Spleen (tissue), 7 donors: ENCODE measurements at regions not wholly inside any gene's neighbourhood (a gene's known extent, or its start where the extent isn't known, plus 50 kb on each side); places are given as distances from the start of the nearest gene placed in this dataset.
"Not testable (repeated sequence)": the region's sequence is repeated elsewhere in the genome, so short reads cannot be mapped to it uniquely, and the experiment has no call there.

ENCODE experiments used
- POLR2AphosphoS5 ChIP-seq, 3 donors: sonication (generic); formaldehyde crosslinking; IDR thresholded peaks; one replicate each; pipeline ENCODE4 v1.5.1; 2017; ENCODE audit warnings: antibody characterized with exemption in 3 of 3
- TF ChIP-seq, protein P1 (sequence below), 11 experiments: fragments of 200-600 bp in 7 of 11; fragments of 450-650 bp in 4 of 11; sonication (generic) in 4 of 11; IDR thresholded peaks in 8 of 11; conservative IDR thresholded peaks in 3 of 11; 1 replicate in 7 of 11; 2 replicates in 4 of 11; pipeline versions ENCODE4 v1.4.0 to v1.8.0; 2016 to 2021; ENCODE audit warnings: antibody characterized with exemption in 11 of 11, inconsistent platforms in 4 of 11, mild to moderate bottlenecking in 1 of 11
- donor health status: DM: no; HTN: no; CAD: no; lungs with moderate emphysema.
- donor health status: DM: no; HTN: no; CAD: no.
- donor health status: DM: no; HTN: no; CAD: no.

DNA sequence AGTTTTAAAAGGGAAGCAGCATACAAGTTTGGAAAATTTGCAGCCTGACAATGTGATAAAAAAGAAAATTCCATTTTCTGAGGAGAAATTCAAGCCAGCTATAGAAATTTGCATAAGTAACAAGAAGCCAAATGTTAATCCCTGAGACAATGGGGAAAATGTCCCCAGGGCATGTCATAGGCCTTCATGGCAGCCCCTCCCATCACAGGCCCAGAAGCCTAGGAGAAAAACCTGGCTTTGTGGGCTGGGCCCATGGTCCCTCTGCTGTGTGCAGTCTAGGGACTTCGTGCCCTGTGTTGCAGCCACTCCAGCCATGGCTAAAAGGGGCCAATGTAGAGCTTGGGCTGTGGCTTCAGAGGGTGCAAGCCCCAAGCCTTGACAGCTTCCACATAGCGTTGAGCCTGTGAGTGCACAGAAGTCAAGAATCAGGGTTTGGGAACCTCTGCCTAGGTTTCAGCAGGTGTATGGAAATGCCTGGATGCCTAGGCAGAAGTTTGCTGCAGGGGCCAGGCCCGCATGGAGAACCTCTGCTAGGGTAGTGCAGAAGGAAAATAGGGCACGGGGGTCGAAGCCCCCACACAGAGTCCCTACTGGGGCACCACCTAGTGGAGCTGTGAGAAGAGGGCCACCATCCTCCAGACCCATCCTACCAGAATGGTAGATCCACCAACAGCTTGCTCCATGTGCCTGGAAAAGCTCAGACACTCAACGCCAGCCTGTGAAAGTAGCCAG is 209.8 kb upstream of the ZRANB2 start:
- not testable (repeated sequence) for TF ChIP-seq POLR2AphosphoS5 (IDR thresholded peaks at IDR 0.05)
- TF ChIP-seq, protein P1, sequence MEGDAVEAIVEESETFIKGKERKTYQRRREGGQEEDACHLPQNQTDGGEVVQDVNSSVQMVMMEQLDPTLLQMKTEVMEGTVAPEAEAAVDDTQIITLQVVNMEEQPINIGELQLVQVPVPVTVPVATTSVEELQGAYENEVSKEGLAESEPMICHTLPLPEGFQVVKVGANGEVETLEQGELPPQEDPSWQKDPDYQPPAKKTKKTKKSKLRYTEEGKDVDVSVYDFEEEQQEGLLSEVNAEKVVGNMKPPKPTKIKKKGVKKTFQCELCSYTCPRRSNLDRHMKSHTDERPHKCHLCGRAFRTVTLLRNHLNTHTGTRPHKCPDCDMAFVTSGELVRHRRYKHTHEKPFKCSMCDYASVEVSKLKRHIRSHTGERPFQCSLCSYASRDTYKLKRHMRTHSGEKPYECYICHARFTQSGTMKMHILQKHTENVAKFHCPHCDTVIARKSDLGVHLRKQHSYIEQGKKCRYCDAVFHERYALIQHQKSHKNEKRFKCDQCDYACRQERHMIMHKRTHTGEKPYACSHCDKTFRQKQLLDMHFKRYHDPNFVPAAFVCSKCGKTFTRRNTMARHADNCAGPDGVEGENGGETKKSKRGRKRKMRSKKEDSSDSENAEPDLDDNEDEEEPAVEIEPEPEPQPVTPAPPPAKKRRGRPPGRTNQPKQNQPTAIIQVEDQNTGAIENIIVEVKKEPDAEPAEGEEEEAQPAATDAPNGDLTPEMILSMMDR (IDR thresholded peaks at IDR 0.05 in 8 of 11, conservative IDR thresholded peaks at IDR 0.05 in 3 of 11), result not testable (repeated sequence)
